ENCODE measurements at regions not wholly inside any gene's neighbourhood (a gene's known extent, or its start where the extent isn't known, plus 50 kb on each side); places are given as distances from the start of the nearest gene placed in this dataset.
A peak's percentile ranks its signal among the peaks of the same experiment; 100 is the strongest.

GRCh38 chr13:31884556-31884955 lies 145.2 kb downstream of the RXFP2 start:
- no peak overlapping the region for H3K27ac ChIP-seq (ENCODE audit: low read depth, low read length)
- peaks cover 37% of the 10 kb centered on the region for H3K4me1 ChIP-seq (ENCODE audit: control insufficient read depth, low read length)
- TF ChIP-seq EZH2phosphoT487 (IDR thresholded peaks at IDR 0.05; ENCODE audit: borderline replicate concordance, low read length), result no peak
- TF ChIP-seq CTCF (IDR thresholded peaks at IDR 0.05; ENCODE audit: low read depth, low read length, poor library complexity, severe bottlenecking), result no peak
- H4K20me1 ChIP-seq (ENCODE audit: control insufficient read depth, insufficient read depth, low read depth, low read length), result no peaks in the 10 kb centered on the region
- H3K9me2 ChIP-seq (replicated peaks; ENCODE audit: control insufficient read depth, low read length), result no peaks in the 10 kb centered on the region
- no peaks in the 10 kb centered on the region for H3K36me3 ChIP-seq (ENCODE audit: control insufficient read depth, low read length)
- no peaks in the 10 kb centered on the region for H3K27me3 ChIP-seq (ENCODE audit: control insufficient read depth, low read length)
- H3K4me2 ChIP-seq (ENCODE audit: low read length), result no peak overlapping the region
- no peaks in the 10 kb centered on the region for H3K79me2 ChIP-seq (ENCODE audit: control insufficient read depth, low read length)
- H3F3A ChIP-seq (ENCODE audit: control insufficient read depth, insufficient read depth), result no peaks in the 10 kb centered on the region
- H3K4me3 ChIP-seq (ENCODE audit: low read length), result no peak overlapping the region
- no peaks in the 10 kb centered on the region for H3K9me3 ChIP-seq (ENCODE audit: control insufficient read depth, insufficient read depth, low read length)

- Histone ChIP-seq H3K9me3 (ENCODE audit: control insufficient read depth, insufficient read depth, low read length) (no peaks in the 10 kb centered on the region), H3K36me3 (ENCODE audit: control insufficient read depth, low read length) (no peaks in the 10 kb centered on the region), H3K4me3 (ENCODE audit: low read length) (peak overlapping the region; percentile 45), H4K20me1 (ENCODE audit: control insufficient read depth, insufficient read depth, low read depth, low read length) (no peaks in the 10 kb centered on the region), H3K4me1 (ENCODE audit: control insufficient read depth, low read length) (peaks cover 37% of the 10 kb centered on the region), H3K79me2 (ENCODE audit: control insufficient read depth, low read length) (no peaks in the 10 kb centered on the region), H3K9me2 (replicated peaks; ENCODE audit: control insufficient read depth, low read length) (no peaks in the 10 kb centered on the region), H3K4me2 (ENCODE audit: low read length) (peak overlapping the region; percentile 72), H3K27ac (ENCODE audit: low read depth, low read length) (peak overlapping the region; percentile 10; the same call in 1 of the 2 replicates), H3F3A (ENCODE audit: control insufficient read depth, insufficient read depth) (no peaks in the 10 kb centered on the region), H3K27me3 (ENCODE audit: control insufficient read depth, low read length) (no peaks in the 10 kb centered on the region)
- no peak for TF ChIP-seq CTCF (IDR thresholded peaks at IDR 0.05; ENCODE audit: low read depth, low read length, poor library complexity, severe bottlenecking)
- no peak for TF ChIP-seq EZH2phosphoT487 (IDR thresholded peaks at IDR 0.05; ENCODE audit: borderline replicate concordance, low read length)
Observed at GRCh38 chr13:31885994-31886393, 145.6 kb upstream of the FRY start.

DNA sequence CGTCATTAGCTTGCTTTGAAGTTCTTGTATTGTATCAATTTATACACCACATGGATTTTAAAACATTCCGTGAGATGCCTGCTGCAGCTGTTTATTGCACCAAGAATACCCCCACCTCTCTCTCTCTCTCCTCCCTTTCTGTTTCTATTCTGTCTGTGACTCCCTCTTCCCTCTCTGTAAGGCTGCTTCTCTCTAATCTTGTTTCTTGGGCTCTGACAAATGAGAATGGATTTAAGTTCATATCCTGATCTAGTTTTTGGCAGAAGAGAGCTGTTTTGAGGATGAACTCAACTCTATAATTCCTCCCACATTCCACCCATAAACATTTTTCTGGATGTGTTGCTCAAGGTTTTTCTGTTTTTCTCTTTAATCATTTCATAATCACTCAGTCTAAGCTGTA lies 144.3 kb upstream of the FRY start:
- Histone ChIP-seq H3K27ac (ENCODE audit: low read depth, low read length) (no peak overlapping the region), H3K9me2 (replicated peaks; ENCODE audit: control insufficient read depth, low read length) (no peaks in the 10 kb centered on the region), H4K20me1 (ENCODE audit: control insufficient read depth, insufficient read depth, low read depth, low read length) (no peaks in the 10 kb centered on the region), H3K4me3 (ENCODE audit: low read length) (no peak overlapping the region), H3K9me3 (ENCODE audit: control insufficient read depth, insufficient read depth, low read length) (no peaks in the 10 kb centered on the region), H3K79me2 (ENCODE audit: control insufficient read depth, low read length) (no peaks in the 10 kb centered on the region), H3F3A (ENCODE audit: control insufficient read depth, insufficient read depth) (no peaks in the 10 kb centered on the region), H3K4me1 (ENCODE audit: control insufficient read depth, low read length) (peaks cover 37% of the 10 kb centered on the region), H3K36me3 (ENCODE audit: control insufficient read depth, low read length) (no peaks in the 10 kb centered on the region), H3K4me2 (ENCODE audit: low read length) (no peak overlapping the region), H3K27me3 (ENCODE audit: control insufficient read depth, low read length) (no peaks in the 10 kb centered on the region)
- no peak for TF ChIP-seq CTCF (IDR thresholded peaks at IDR 0.05; ENCODE audit: low read depth, low read length, poor library complexity, severe bottlenecking)
- no peak for TF ChIP-seq EZH2phosphoT487 (IDR thresholded peaks at IDR 0.05; ENCODE audit: borderline replicate concordance, low read length)

DNA sequence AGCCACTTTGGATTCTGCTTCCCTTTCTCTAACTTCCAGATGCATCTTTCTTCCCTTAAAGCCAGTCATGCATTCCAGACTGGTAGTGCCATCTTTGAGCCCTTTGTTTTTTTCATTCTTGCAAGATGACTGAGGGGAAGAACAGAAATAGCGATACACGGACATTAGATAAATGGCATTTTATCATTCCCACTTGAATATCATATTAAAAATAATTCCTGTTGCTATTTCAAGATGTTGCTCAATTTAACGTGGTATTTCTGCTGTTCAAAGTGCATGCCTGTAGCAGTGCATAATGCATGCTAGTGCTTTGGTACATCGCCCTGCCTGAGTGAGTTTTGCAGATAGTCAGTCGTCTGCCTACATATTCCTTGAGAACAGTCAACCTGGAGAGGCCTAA lies 140.6 kb upstream of the FRY start:
- Histone ChIP-seq H3K27me3 (ENCODE audit: control insufficient read depth, low read length) (no peaks in the 10 kb centered on the region), H3K4me2 (ENCODE audit: low read length) (no peak overlapping the region), H3K9me2 (replicated peaks; ENCODE audit: control insufficient read depth, low read length) (no peaks in the 10 kb centered on the region), H3K36me3 (ENCODE audit: control insufficient read depth, low read length) (no peaks in the 10 kb centered on the region), H3K9me3 (ENCODE audit: control insufficient read depth, insufficient read depth, low read length) (no peaks in the 10 kb centered on the region), H3F3A (ENCODE audit: control insufficient read depth, insufficient read depth) (no peaks in the 10 kb centered on the region), H3K4me3 (ENCODE audit: low read length) (no peak overlapping the region), H3K4me1 (ENCODE audit: control insufficient read depth, low read length) (peaks cover 27% of the 10 kb centered on the region), H3K27ac (ENCODE audit: low read depth, low read length) (no peak overlapping the region), H3K79me2 (ENCODE audit: control insufficient read depth, low read length) (no peaks in the 10 kb centered on the region), H4K20me1 (ENCODE audit: control insufficient read depth, insufficient read depth, low read depth, low read length) (no peaks in the 10 kb centered on the region)
- TF ChIP-seq EZH2phosphoT487 (IDR thresholded peaks at IDR 0.05; ENCODE audit: borderline replicate concordance, low read length) (no peak), CTCF (IDR thresholded peaks at IDR 0.05; ENCODE audit: low read depth, low read length, poor library complexity, severe bottlenecking) (no peak)

Data from DOHH2 (cell line).